Mesendoderm (in vitro differentiated cells): ENCODE measurements at regions not wholly inside any gene's neighbourhood (a gene's known extent, or its start where the extent isn't known, plus 50 kb on each side); places are given as distances from the start of the nearest gene placed in this dataset.

Experiments
- DNase-seq: peaks from one replicate; pipeline ENCODE4 v3.0.0; 2013
- H2AK5ac ChIP-seq: 2 replicates; pipeline ENCODE4 v1.6.1; 2013; ENCODE audit warnings: low read length, inconsistent platforms
- H2BK120ac ChIP-seq: 2 replicates; pipeline ENCODE4 v1.6.1; 2013; ENCODE audit warnings: low read depth, mild to moderate bottlenecking, low read length, moderate library complexity, mixed read lengths
- H2BK15ac ChIP-seq: replicated peaks from 2 replicates; pipeline ENCODE4 v1.6.1; 2013; ENCODE audit warnings: low read depth, mild to moderate bottlenecking, moderate library complexity
- H2BK5ac ChIP-seq: 2 replicates; pipeline ENCODE4 v1.6.1; 2013; ENCODE audit warnings: low read length, inconsistent platforms
- H3K18ac ChIP-seq: 2 replicates; pipeline ENCODE4 v1.6.1; 2013; ENCODE audit warnings: mild to moderate bottlenecking, low read length, mixed read lengths
- H3K23ac ChIP-seq: one replicate; pipeline ENCODE4 v1.6.1; 2013; ENCODE audit warnings: low read length
- H3K27ac ChIP-seq: 2 replicates; pipeline ENCODE4 v1.5.1; 2013; ENCODE audit warnings: low read depth, mild to moderate bottlenecking, inconsistent platforms, low read length, moderate library complexity
- H3K27me3 ChIP-seq: 2 replicates; pipeline ENCODE4 v1.6.1; 2013; ENCODE audit warnings: low read length, control low read depth, mild to moderate bottlenecking, inconsistent platforms; ENCODE audit not compliant: insufficient read depth, poor library complexity
- H3K36me3 ChIP-seq: 2 replicates; pipeline ENCODE4 v1.6.1; 2013; ENCODE audit warnings: low read length, inconsistent platforms; ENCODE audit not compliant: control insufficient read depth, insufficient read depth
- H3K4ac ChIP-seq: one replicate; pipeline ENCODE4 v1.6.1; 2013; ENCODE audit warnings: low read depth, mild to moderate bottlenecking, low read length, moderate library complexity
- H3K4me1 ChIP-seq: 2 replicates; pipeline ENCODE4 v1.6.1; 2013; ENCODE audit warnings: low read depth, low read length, inconsistent platforms; ENCODE audit not compliant: control insufficient read depth
- H3K4me2 ChIP-seq: 2 replicates; pipeline ENCODE4 v1.6.1; 2013; ENCODE audit warnings: low read length
- H3K4me3 ChIP-seq: 2 replicates; pipeline ENCODE4 v1.5.1; 2013; ENCODE audit warnings: mild to moderate bottlenecking, low read length
- H3K56ac ChIP-seq: one replicate; pipeline ENCODE4 v1.6.1; 2013; ENCODE audit warnings: low read length
- H3K79me1 ChIP-seq: 2 replicates; pipeline ENCODE4 v1.6.1; 2013; ENCODE audit warnings: low read length, inconsistent platforms
- H3K79me2 ChIP-seq: 2 replicates; pipeline ENCODE4 v1.6.1; 2013; ENCODE audit warnings: mild to moderate bottlenecking, low read length; ENCODE audit not compliant: control insufficient read depth, insufficient read depth
- H3K9ac ChIP-seq: 2 replicates; pipeline ENCODE4 v1.6.1; 2013; ENCODE audit warnings: low read length, inconsistent platforms
- H4K5ac ChIP-seq: one replicate; pipeline ENCODE4 v1.6.1; 2013; ENCODE audit warnings: low read length
- H4K8ac ChIP-seq: one replicate; pipeline ENCODE4 v1.6.1; 2013; ENCODE audit warnings: low read depth, mild to moderate bottlenecking, control low read depth, low read length, moderate library complexity
- WGBS: extraction: QIAGEN DNeasy Blood & Tissue Kit; methylation state at CpG from one replicate; pipeline ENCODE4 v1.1.7; 2013; ENCODE audit warnings: low lambda C conversion rate, missing lambda C conversion rate; ENCODE audit not compliant: insufficient coverage; ENCODE audit errors: extremely low coverage; 5-methylcytosine and 5-hydroxymethylcytosine counted together

- Histone ChIP-seq H2AK5ac (no peak overlapping the region), H3K18ac (no peak overlapping the region), H4K5ac (no peak overlapping the region), H3K56ac (no peak overlapping the region), H3K9ac (no peak overlapping the region), H3K4me2 (no peak overlapping the region), H3K36me3 (no peaks in the 10 kb centered on the region), H2BK120ac (no peak overlapping the region), H3K4ac (no peak overlapping the region), H3K4me1 (no peaks in the 10 kb centered on the region), H3K79me2 (peaks cover 5% of the 10 kb centered on the region), H3K27me3 (no peaks in the 10 kb centered on the region), H3K27ac (no peak overlapping the region), H3K23ac (no peak overlapping the region), H3K4me3 (no peak overlapping the region), H2BK5ac (no peak overlapping the region), H4K8ac (no peak overlapping the region), H3K79me1 (peaks cover 3% of the 10 kb centered on the region), H2BK15ac (no peak overlapping the region)
- no CpG with 5 or more reads among the region's 4 CpGs for WGBS
- DNase-seq: no peak
These were observed 53.7 kb upstream of the TRAK1 start for GRCh38 chr3:42037318-42037945.

- no CpG with 5 or more reads among the region's 3 CpGs for WGBS
- Histone ChIP-seq H3K56ac (no peak overlapping the region), H3K27ac (no peak overlapping the region), H3K4me3 (no peak overlapping the region), H2BK15ac (no peak overlapping the region), H3K27me3 (no peaks in the 10 kb centered on the region), H3K79me2 (peaks cover 5% of the 10 kb centered on the region), H3K4me1 (peaks cover 2% of the 10 kb centered on the region), H4K8ac (no peak overlapping the region), H3K18ac (no peak overlapping the region), H2AK5ac (no peak overlapping the region), H3K4me2 (no peak overlapping the region), H3K9ac (no peak overlapping the region), H3K79me1 (peaks cover 3% of the 10 kb centered on the region), H3K4ac (no peak overlapping the region), H3K23ac (no peak overlapping the region), H4K5ac (no peak overlapping the region), H2BK120ac (no peak overlapping the region), H2BK5ac (no peak overlapping the region), H3K36me3 (no peaks in the 10 kb centered on the region)
- peak; percentile 91 for DNase-seq
These were observed 54.7 kb upstream of the TRAK1 start for GRCh38 chr3:42036483-42036823.

- H2BK15ac ChIP-seq: no peak overlapping the region
- H2AK5ac ChIP-seq: no peak overlapping the region
- H3K4me2 ChIP-seq: no peak overlapping the region
- H3K4me3 ChIP-seq: no peak overlapping the region
- H4K8ac ChIP-seq: no peak overlapping the region
- peak overlapping the region; percentile 97 for H3K23ac ChIP-seq
- H3K9ac ChIP-seq: no peak overlapping the region
- H3K79me2 ChIP-seq: peaks cover 5% of the 10 kb centered on the region
- no peak overlapping the region for H2BK120ac ChIP-seq
- no peaks in the 10 kb centered on the region for H3K27me3 ChIP-seq
- no peak overlapping the region for H3K18ac ChIP-seq
- H3K4ac ChIP-seq: no peak overlapping the region
- H3K79me1 ChIP-seq: peaks cover 3% of the 10 kb centered on the region
- no peak overlapping the region for H3K56ac ChIP-seq
- no peaks in the 10 kb centered on the region for H3K36me3 ChIP-seq
- H2BK5ac ChIP-seq: no peak overlapping the region
- no CpG with 5 or more reads among the region's 4 CpGs for WGBS
- peaks cover 2% of the 10 kb centered on the region for H3K4me1 ChIP-seq
- H4K5ac ChIP-seq: no peak overlapping the region
- no peak for DNase-seq
- H3K27ac ChIP-seq: no peak overlapping the region
These were observed 55.2 kb upstream of the TRAK1 start for GRCh38 chr3:42035816-42036482.

- Histone ChIP-seq H3K4me3 (no peak overlapping the region), H3K27ac (no peak overlapping the region)
- no peak for DNase-seq
These were observed 56.1 kb upstream of the TRAK1 start for GRCh38 chr3:42035007-42035406.

GRCh38 chr3:42033741-42034140, 57.4 kb upstream of the TRAK1 start:
- DNase-seq: no peak
- Histone ChIP-seq H3K4ac (no peak overlapping the region), H3K79me2 (peaks cover 5% of the 10 kb centered on the region), H3K27ac (no peak overlapping the region), H2BK120ac (no peak overlapping the region), H3K4me3 (no peak overlapping the region), H2BK15ac (no peak overlapping the region), H3K27me3 (no peaks in the 10 kb centered on the region), H3K9ac (no peak overlapping the region), H3K23ac (no peak overlapping the region), H3K79me1 (peaks cover 5% of the 10 kb centered on the region), H3K4me2 (no peak overlapping the region), H4K8ac (no peak overlapping the region), H3K18ac (no peak overlapping the region), H3K4me1 (peaks cover 2% of the 10 kb centered on the region), H4K5ac (no peak overlapping the region), H3K36me3 (no peaks in the 10 kb centered on the region), H2BK5ac (no peak overlapping the region), H3K56ac (no peak overlapping the region), H2AK5ac (no peak overlapping the region)
- no CpG with 5 or more reads among the region's 2 CpGs for WGBS

More at GRCh38 chr3:42035007-42035406, 56.1 kb upstream of the TRAK1 start:
- Histone ChIP-seq H3K36me3 (no peaks in the 10 kb centered on the region), H3K4me1 (peaks cover 2% of the 10 kb centered on the region), H3K79me2 (peaks cover 5% of the 10 kb centered on the region), H2AK5ac (no peak overlapping the region), H3K9ac (no peak overlapping the region), H3K4ac (no peak overlapping the region), H2BK15ac (no peak overlapping the region), H4K5ac (no peak overlapping the region), H3K79me1 (peaks cover 3% of the 10 kb centered on the region), H2BK120ac (no peak overlapping the region), H3K18ac (no peak overlapping the region), H3K27me3 (no peaks in the 10 kb centered on the region), H3K4me2 (no peak overlapping the region), H3K56ac (no peak overlapping the region), H2BK5ac (no peak overlapping the region), H4K8ac (no peak overlapping the region), H3K23ac (no peak overlapping the region)
- no CpG with 5 or more reads among the region's 3 CpGs for WGBS
